ENCODE measurements at regions not wholly inside any gene's neighbourhood (a gene's known extent, or its start where the extent isn't known, plus 50 kb on each side); places are given as distances from the start of the nearest gene placed in this dataset.

DNA sequence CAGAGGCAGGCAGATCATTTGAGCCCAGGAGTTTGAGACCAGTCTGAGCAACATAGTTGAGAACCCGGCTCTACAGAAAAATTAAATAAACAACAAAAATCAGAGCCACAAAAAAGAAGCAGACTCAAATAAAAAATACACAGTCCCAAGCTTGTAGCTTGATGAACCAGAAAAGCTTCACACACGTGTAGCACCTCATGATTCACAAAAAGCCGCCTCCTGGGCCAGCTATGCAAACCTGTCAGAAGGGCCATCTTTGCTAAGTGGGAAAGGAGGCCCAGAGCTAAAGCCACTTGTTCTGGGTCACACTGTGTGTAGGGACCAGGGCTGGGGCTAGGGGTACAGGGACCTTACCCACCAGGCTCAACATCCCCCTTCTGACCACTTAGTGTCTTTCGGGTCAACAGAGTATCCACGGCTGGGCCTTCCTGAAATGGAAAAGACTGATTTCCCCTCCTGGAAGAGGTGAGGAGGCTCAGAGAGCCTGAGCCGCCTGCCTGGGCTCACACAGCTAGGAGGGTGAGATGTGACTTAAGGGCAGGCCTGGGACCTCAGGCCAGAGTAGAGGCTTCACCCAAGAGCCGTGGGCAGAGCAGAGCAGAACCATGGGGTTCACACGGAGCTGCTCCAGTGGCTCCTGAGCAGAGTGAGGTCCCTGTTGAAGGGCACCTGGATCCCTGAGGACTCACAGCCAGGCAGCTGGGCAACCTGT is 269.6 kb downstream of the PARN start:
- Histone ChIP-seq H3K9me3 (ENCODE audit: insufficient read depth, low read length) (no peaks in the 10 kb centered on the region), H3K4me3 (ENCODE audit: insufficient read length, low read depth) (no peak overlapping the region), H3K27me3 (ENCODE audit: insufficient read depth, insufficient read length) (peaks cover 2% of the 10 kb centered on the region), H3K36me3 (ENCODE audit: insufficient read depth, insufficient read length, low read length) (no peaks in the 10 kb centered on the region), H3K4me1 (ENCODE audit: insufficient read depth, insufficient read length) (peaks cover 10% of the 10 kb centered on the region), H3K9ac (ENCODE audit: insufficient read length, low read depth) (no peak overlapping the region)
- DNase-seq (ENCODE audit: low read depth, low spot score), result no peak
- TF ChIP-seq SUZ12 (IDR thresholded peaks at IDR 0.05; ENCODE audit: extremely low read depth, insufficient read depth, insufficient read length) (no peak), ZNF274 (IDR thresholded peaks at IDR 0.05; ENCODE audit: low read depth, low read length) (no peak), YY1 (IDR thresholded peaks at IDR 0.05; ENCODE audit: insufficient read depth, insufficient read length) (no peak)

DNA sequence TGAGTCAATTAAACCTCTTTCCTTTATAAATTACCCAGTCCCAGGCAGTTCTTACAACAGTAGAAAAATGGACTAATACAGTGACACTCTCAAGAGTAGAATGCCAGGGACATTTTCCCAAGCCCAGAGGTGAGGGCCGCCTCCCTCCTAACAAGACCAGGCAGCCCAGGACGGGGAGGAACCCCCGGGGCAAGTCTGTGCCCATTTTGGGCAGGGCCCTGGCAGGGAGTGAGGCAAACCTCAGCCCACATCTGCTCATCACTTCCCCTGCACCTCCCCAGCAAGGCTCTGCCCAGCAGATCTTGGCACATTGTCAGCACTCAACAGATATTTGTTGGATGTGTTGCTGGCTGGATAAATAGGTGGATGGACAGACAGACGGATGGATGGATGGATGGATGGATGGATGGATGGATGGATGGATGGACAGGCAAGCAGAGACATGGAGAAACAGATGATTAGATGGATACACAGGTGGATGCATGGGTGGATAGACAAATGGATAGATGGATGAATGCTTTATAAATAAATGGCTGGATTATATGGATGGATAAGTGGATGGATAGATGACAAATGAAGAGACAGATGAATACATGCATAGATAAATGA is 271.3 kb downstream of the PARN start:
- no peak overlapping the region for H3K4me3 ChIP-seq (ENCODE audit: insufficient read length, low read depth)
- H3K27me3 ChIP-seq (ENCODE audit: insufficient read depth, insufficient read length), result peaks cover 2% of the 10 kb centered on the region
- H3K9ac ChIP-seq (ENCODE audit: insufficient read length, low read depth), result no peak overlapping the region
- TF ChIP-seq SUZ12 (IDR thresholded peaks at IDR 0.05; ENCODE audit: extremely low read depth, insufficient read depth, insufficient read length) (no peak), ZNF274 (IDR thresholded peaks at IDR 0.05; ENCODE audit: low read depth, low read length) (no peak), YY1 (IDR thresholded peaks at IDR 0.05; ENCODE audit: insufficient read depth, insufficient read length) (no peak)
- H3K36me3 ChIP-seq (ENCODE audit: insufficient read depth, insufficient read length, low read length), result no peaks in the 10 kb centered on the region
- DNase-seq (ENCODE audit: low read depth, low spot score), result no peak
- no peaks in the 10 kb centered on the region for H3K9me3 ChIP-seq (ENCODE audit: insufficient read depth, low read length)
- peaks cover 8% of the 10 kb centered on the region for H3K4me1 ChIP-seq (ENCODE audit: insufficient read depth, insufficient read length)

DNA sequence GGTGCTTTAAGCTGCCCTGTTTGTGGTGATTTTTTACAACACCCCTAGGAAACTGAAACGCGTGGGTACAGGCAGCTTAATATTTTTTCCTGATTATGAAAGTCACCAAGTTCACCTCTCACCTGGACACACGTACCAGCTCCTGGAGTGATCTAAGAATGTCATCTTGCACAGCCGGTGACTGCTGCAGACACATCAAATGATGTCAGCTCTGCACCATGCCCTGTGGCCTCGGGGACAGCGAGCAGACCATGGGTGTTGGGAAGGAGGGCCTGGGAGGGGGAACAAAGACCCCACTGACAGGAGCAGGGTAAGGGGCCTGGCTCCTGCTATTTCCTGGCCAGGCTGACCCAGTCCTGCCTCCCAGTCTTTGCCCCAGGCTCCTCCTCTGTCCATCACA is 272.7 kb downstream of the PARN start:
- Histone ChIP-seq H3K4me3 (ENCODE audit: insufficient read length, low read depth) (no peak overlapping the region), H3K4me1 (ENCODE audit: insufficient read depth, insufficient read length) (peaks cover 8% of the 10 kb centered on the region), H3K9ac (ENCODE audit: insufficient read length, low read depth) (no peak overlapping the region), H3K9me3 (ENCODE audit: insufficient read depth, low read length) (no peaks in the 10 kb centered on the region), H3K27me3 (ENCODE audit: insufficient read depth, insufficient read length) (peaks cover 2% of the 10 kb centered on the region), H3K36me3 (ENCODE audit: insufficient read depth, insufficient read length, low read length) (no peaks in the 10 kb centered on the region)
- no peak for DNase-seq (ENCODE audit: low read depth, low spot score)
- TF ChIP-seq ZNF274 (IDR thresholded peaks at IDR 0.05; ENCODE audit: low read depth, low read length) (no peak), SUZ12 (IDR thresholded peaks at IDR 0.05; ENCODE audit: extremely low read depth, insufficient read depth, insufficient read length) (no peak), YY1 (IDR thresholded peaks at IDR 0.05; ENCODE audit: insufficient read depth, insufficient read length) (no peak)

DNA sequence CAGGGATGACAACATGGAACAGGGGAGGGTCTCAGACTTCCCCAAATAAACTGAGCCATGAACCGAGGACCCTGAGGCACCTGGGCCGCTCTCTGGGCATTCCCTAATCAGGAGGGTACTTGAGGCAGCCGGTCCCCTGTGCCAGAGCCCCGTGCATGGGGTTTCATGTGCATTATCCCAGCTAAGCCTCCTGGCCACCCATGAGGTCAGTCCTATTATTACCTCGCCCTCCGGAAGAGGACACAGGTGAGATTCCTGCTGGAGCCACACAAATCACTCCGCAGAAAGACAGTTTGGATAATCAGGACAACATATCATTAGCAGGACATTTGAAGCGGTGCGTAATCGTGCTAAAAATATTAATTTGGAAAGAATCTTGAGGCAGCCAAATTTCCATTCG is 274.0 kb downstream of the PARN start:
- Histone ChIP-seq H3K9me3 (ENCODE audit: insufficient read depth, low read length) (no peaks in the 10 kb centered on the region), H3K4me1 (ENCODE audit: insufficient read depth, insufficient read length) (peaks cover 4% of the 10 kb centered on the region), H3K36me3 (ENCODE audit: insufficient read depth, insufficient read length, low read length) (no peaks in the 10 kb centered on the region), H3K9ac (ENCODE audit: insufficient read length, low read depth) (no peak overlapping the region), H3K27me3 (ENCODE audit: insufficient read depth, insufficient read length) (peaks cover 2% of the 10 kb centered on the region), H3K4me3 (ENCODE audit: insufficient read length, low read depth) (no peak overlapping the region)
- DNase-seq (ENCODE audit: low read depth, low spot score), result no peak
- TF ChIP-seq YY1 (IDR thresholded peaks at IDR 0.05; ENCODE audit: insufficient read depth, insufficient read length), result no peak
- no peak for TF ChIP-seq SUZ12 (IDR thresholded peaks at IDR 0.05; ENCODE audit: extremely low read depth, insufficient read depth, insufficient read length)
- TF ChIP-seq ZNF274 (IDR thresholded peaks at IDR 0.05; ENCODE audit: low read depth, low read length), result no peak

DNA sequence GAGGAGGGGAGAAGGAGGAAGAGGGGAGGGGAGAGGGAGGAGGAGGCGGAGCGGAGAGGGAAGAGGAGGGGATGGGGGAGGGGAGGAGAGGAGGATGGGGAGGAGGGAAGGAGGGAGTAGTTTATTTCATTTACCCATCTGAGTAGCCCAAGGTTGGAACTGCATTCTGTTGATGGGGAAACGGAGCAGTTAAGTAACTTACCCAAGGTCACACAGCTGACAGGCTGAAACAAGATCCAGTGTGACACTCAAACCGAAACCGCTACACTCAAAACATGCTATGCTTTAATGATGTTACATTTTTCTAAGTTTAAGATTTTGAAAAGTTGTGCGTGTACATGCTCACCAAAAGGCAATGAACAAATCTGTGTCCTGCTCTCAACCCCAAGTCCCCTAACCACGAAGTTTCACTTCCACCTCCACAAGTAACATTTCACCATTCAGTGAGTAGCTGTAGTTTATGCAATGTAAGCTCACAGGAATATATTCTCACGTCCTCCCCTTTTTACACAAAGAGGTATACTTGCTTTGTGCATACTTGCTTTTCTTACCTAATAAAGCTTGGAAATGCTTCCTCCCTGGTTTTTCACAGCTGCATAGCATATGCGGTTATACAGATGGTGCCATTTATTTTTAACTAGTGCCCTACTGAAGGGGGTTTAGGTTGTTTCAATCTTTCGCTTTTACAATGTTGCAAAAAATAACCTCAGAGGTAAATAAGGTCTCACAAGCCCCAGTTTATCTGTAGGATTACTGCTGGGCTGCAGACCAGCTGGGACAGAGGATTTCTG is 275.3 kb downstream of the PARN start:
- H3K9me3 ChIP-seq (ENCODE audit: insufficient read depth, low read length), result no peaks in the 10 kb centered on the region
- H3K4me1 ChIP-seq (ENCODE audit: insufficient read depth, insufficient read length), result peaks cover 4% of the 10 kb centered on the region
- peaks cover 2% of the 10 kb centered on the region for H3K27me3 ChIP-seq (ENCODE audit: insufficient read depth, insufficient read length)
- DNase-seq (ENCODE audit: low read depth, low spot score), result no peak
- H3K9ac ChIP-seq (ENCODE audit: insufficient read length, low read depth), result no peak overlapping the region
- H3K4me3 ChIP-seq (ENCODE audit: insufficient read length, low read depth), result no peak overlapping the region
- no peak for TF ChIP-seq ZNF274 (IDR thresholded peaks at IDR 0.05; ENCODE audit: low read depth, low read length)
- no peak for TF ChIP-seq SUZ12 (IDR thresholded peaks at IDR 0.05; ENCODE audit: extremely low read depth, insufficient read depth, insufficient read length)
- TF ChIP-seq YY1 (IDR thresholded peaks at IDR 0.05; ENCODE audit: insufficient read depth, insufficient read length), result no peak
- no peaks in the 10 kb centered on the region for H3K36me3 ChIP-seq (ENCODE audit: insufficient read depth, insufficient read length, low read length)

DNA sequence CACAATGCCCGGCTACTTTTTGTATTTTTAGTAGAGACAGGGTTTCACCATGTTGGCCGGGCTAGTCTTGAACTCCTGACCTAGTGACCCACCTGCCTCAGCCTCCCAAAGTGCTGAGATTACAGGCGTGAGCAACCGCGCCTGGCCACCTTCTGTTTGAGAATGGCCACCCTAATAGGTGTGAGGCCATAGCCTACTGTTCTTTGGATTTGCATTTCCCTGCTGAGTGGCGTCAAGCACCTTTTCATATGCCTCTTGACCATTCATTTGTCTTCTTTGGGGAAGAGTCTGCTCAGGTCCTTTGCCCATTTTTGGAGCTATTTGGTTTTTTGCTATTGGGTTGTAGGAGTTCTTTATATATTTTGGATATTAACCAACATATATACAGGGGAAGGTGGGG is 276.7 kb downstream of the PARN start:
- no peak for TF ChIP-seq YY1 (IDR thresholded peaks at IDR 0.05; ENCODE audit: insufficient read depth, insufficient read length)
- TF ChIP-seq ZNF274 (IDR thresholded peaks at IDR 0.05; ENCODE audit: low read depth, low read length), result no peak
- no peak for TF ChIP-seq SUZ12 (IDR thresholded peaks at IDR 0.05; ENCODE audit: extremely low read depth, insufficient read depth, insufficient read length)
- Histone ChIP-seq H3K4me3 (ENCODE audit: insufficient read length, low read depth) (no peak overlapping the region), H3K9ac (ENCODE audit: insufficient read length, low read depth) (no peak overlapping the region), H3K4me1 (ENCODE audit: insufficient read depth, insufficient read length) (peaks cover 4% of the 10 kb centered on the region), H3K9me3 (ENCODE audit: insufficient read depth, low read length) (no peaks in the 10 kb centered on the region), H3K27me3 (ENCODE audit: insufficient read depth, insufficient read length) (peaks cover 2% of the 10 kb centered on the region), H3K36me3 (ENCODE audit: insufficient read depth, insufficient read length, low read length) (no peaks in the 10 kb centered on the region)
- no peak for DNase-seq (ENCODE audit: low read depth, low spot score)

DNA sequence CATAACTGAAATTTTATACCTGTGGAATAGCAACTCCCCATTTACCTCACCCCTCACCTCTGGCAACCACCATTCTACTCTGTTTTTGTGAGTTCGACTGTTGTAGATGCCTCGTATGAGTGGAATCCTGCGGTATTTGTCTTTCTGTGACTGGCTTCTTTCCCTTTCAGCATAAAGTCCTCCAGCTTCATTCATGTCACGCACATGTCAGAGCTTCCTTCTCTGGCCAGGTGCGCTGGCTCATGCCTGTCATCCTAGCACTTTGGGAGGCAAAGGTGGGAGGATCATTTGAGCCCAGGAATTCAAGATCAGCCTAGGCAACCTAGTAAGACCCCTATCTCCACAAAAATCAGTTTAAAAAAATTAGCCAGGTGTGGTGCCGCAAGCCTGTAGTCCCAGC is 278.4 kb downstream of the PARN start:
- no peak for DNase-seq (ENCODE audit: low read depth, low spot score)
- Histone ChIP-seq H3K4me1 (ENCODE audit: insufficient read depth, insufficient read length) (peaks cover 4% of the 10 kb centered on the region), H3K27me3 (ENCODE audit: insufficient read depth, insufficient read length) (peaks cover 2% of the 10 kb centered on the region), H3K9ac (ENCODE audit: insufficient read length, low read depth) (no peak overlapping the region), H3K36me3 (ENCODE audit: insufficient read depth, insufficient read length, low read length) (no peaks in the 10 kb centered on the region), H3K4me3 (ENCODE audit: insufficient read length, low read depth) (no peak overlapping the region), H3K9me3 (ENCODE audit: insufficient read depth, low read length) (no peaks in the 10 kb centered on the region)
- no peak for TF ChIP-seq YY1 (IDR thresholded peaks at IDR 0.05; ENCODE audit: insufficient read depth, insufficient read length)
- TF ChIP-seq SUZ12 (IDR thresholded peaks at IDR 0.05; ENCODE audit: extremely low read depth, insufficient read depth, insufficient read length), result no peak
- no peak for TF ChIP-seq ZNF274 (IDR thresholded peaks at IDR 0.05; ENCODE audit: low read depth, low read length)

Measured in NT2/D1 (cell line).